Stomach (tissue), 8 donors: ENCODE measurements at regions not wholly inside any gene's neighbourhood (a gene's known extent, or its start where the extent isn't known, plus 50 kb on each side); places are given as distances from the start of the nearest gene placed in this dataset.

Source experiments
- DNase-seq, 2 donors: peaks; one replicate each; pipeline versions ENCODE4 v3.0.0 to v3.0.0-alpha.2; 2013 to 2019
- H3K27ac ChIP-seq, 5 donors: fragments of 200-600 bp in 4 of 5; sonication (generic) in 4 of 5; one replicate each; pipeline ENCODE4 v1.5.1; 2013 to 2019; ENCODE audit warnings: mild to moderate bottlenecking in 1 of 5, moderate library complexity in 1 of 5
- H3K27me3 ChIP-seq, 3 donors: fragments of 200-600 bp; sonication (generic); one replicate each; pipeline ENCODE4 v1.5.1; 2017 to 2019; ENCODE audit warnings: mixed run types in 1 of 3
- H3K36me3 ChIP-seq, 4 donors: fragments of 200-600 bp; sonication (generic); 1 replicate in 3 of 4; 2 replicates in 1 of 4; pipeline ENCODE4 v1.5.1; 2016 to 2019
- H3K4me1 ChIP-seq, 4 donors: fragments of 200-600 bp; sonication (generic); one replicate each; pipeline ENCODE4 v1.5.1; 2016 to 2019
- H3K4me3 ChIP-seq, 4 donors: fragments of 200-600 bp; sonication (generic) in 3 of 4; one replicate each; pipeline ENCODE4 v1.5.1; 2016 to 2019; ENCODE audit warnings: mild to moderate bottlenecking in 1 of 4
- H3K9me3 ChIP-seq, 4 donors: fragments of 200-600 bp; sonication (generic); one replicate each; pipeline ENCODE4 v1.5.1; 2016 to 2019
- CTCF ChIP-seq, 7 experiments: fragments of 450-650 bp in 4 of 7; fragments of 200-600 bp in 3 of 7; sonication (generic) in 3 of 7; IDR thresholded peaks; one replicate each; pipeline ENCODE4 v1.5.1; 2016 to 2019; ENCODE audit warnings: antibody characterized with exemption in 7 of 7, control low read depth in 2 of 7, mild to moderate bottlenecking in 1 of 7
- EP300 ChIP-seq: sonication (generic); formaldehyde crosslinking; IDR thresholded peaks from one replicate; pipeline ENCODE4 v1.6.1; 2017; ENCODE audit warnings: antibody characterized with exemption
- POLR2A ChIP-seq, 4 donors: fragments of 450-650 bp; IDR thresholded peaks; one replicate each; pipeline ENCODE4 v1.6.1; 2016; ENCODE audit warnings: antibody characterized with exemption in 4 of 4, control low read depth in 2 of 4, mild to moderate bottlenecking in 1 of 4, moderate library complexity in 1 of 4
- POLR2AphosphoS5 ChIP-seq, 3 donors: sonication (generic); formaldehyde crosslinking; IDR thresholded peaks; one replicate each; pipeline ENCODE4 v1.6.1; 2016; ENCODE audit warnings: antibody characterized with exemption in 3 of 3
- WGBS, 5 donors: extraction: QIAGEN DNeasy Blood & Tissue Kit in 3 of 5; methylation state at CpG; one replicate each; pipeline versions ENCODE4 v1.1.5 to v1.1.7; 2013 to 2018; 5-methylcytosine and 5-hydroxymethylcytosine counted together
- intact Hi-C: fragments of 100-400 bp; cut with DNase I; formaldehyde crosslinking; loops from one replicate; pipeline ENCODE4 v1.15.1; 2023; ENCODE audit warnings: low total_unique reads
- donor health status: healthy with polysubstance abuse.
- donor health status: Bipolar disorder and iron deficiency.
- donor health status: healthy.

- Histone ChIP-seq H3K4me3 (no peak overlapping the region), H3K36me3 (no peaks in the 10 kb centered on the region), H3K27ac (no peak overlapping the region), H3K9me3 (no peaks in the 10 kb centered on the region), H3K27me3 (no peaks in the 10 kb centered on the region), H3K4me1 (no peaks in the 10 kb centered on the region)
- intact Hi-C loops, result no loop called here
- no peak for DNase-seq
- 87 to 90% (median 88%) methylated on average over 11 of the region's 11 CpGs for WGBS, 5 donors
- TF ChIP-seq CTCF (IDR thresholded peaks at IDR 0.05) (no peak), POLR2AphosphoS5 (IDR thresholded peaks at IDR 0.05) (no peak), POLR2A (IDR thresholded peaks at IDR 0.05) (no peak), EP300 (no peak)
These were observed 1325.4 kb downstream of the PLA2G4A start for GRCh38 chr1:188154196-188154595.

- Histone ChIP-seq H3K9me3 (no peaks in the 10 kb centered on the region), H3K27me3 (no peaks in the 10 kb centered on the region), H3K36me3 (no peaks in the 10 kb centered on the region), H3K4me1 (no peaks in the 10 kb centered on the region), H3K4me3 (no peak overlapping the region), H3K27ac (no peak overlapping the region)
- WGBS, 5 donors, result 69 to 90% (median 80%) methylated on average over 3 of the region's 3 CpGs
- intact Hi-C loops, result no loop called here
- DNase-seq, result no peak
- TF ChIP-seq CTCF (IDR thresholded peaks at IDR 0.05) (no peak), EP300 (no peak), POLR2A (IDR thresholded peaks at IDR 0.05) (no peak), POLR2AphosphoS5 (IDR thresholded peaks at IDR 0.05) (no peak)
These were observed 1326.0 kb downstream of the PLA2G4A start for GRCh38 chr1:188154761-188155160.

DNA sequence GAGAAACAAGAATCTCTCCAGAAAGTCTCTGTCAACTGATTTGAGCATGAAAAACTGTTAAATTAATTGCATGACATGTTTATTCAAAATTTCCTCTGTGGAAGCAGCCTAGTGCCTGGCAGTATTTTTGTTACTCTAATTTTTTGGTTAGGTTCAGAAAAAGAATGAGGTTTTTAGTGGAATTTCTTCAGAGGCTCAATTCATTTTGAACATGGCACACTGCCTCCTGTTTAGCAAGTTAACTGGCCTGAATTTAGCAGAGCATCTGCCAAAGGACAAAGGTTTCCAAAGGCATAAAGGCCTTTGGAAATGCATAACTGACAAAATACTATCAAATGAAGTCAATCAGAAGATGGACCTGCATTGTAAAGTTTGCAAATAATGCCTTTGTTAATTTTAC is 1326.5 kb downstream of the PLA2G4A start:
- DNase-seq, result no peak
- no peak for TF ChIP-seq POLR2AphosphoS5 (IDR thresholded peaks at IDR 0.05)
- no peak for TF ChIP-seq POLR2A (IDR thresholded peaks at IDR 0.05)
- no peak for TF ChIP-seq CTCF (IDR thresholded peaks at IDR 0.05)
- no peak for TF ChIP-seq EP300
- no peaks in the 10 kb centered on the region for H3K9me3 ChIP-seq
- H3K27ac ChIP-seq, result no peak overlapping the region
- intact Hi-C loops, result no loop called here
- no peaks in the 10 kb centered on the region for H3K4me1 ChIP-seq
- no peak overlapping the region for H3K4me3 ChIP-seq
- H3K36me3 ChIP-seq, result no peaks in the 10 kb centered on the region
- H3K27me3 ChIP-seq, result no peaks in the 10 kb centered on the region

DNA sequence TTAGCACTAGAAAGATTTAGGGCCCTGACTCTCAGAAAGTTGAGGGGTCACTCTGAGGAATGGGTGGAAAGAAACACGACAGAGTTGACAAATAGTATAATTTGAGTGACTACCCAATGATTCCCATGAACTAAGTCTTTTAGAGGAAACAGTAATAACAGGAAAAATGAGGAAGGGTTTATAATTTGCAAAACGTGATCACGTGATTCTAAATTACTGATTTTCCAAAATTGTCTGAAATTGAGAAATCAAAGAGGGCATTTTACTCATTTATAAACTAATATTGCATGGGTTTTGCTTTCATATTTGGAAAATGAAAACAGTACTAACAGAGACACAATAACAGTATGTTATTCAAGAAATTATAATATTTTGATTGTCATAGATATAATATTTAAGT is 1335.7 kb downstream of the PLA2G4A start:
- DNase-seq, result no peak
- no peaks in the 10 kb centered on the region for H3K9me3 ChIP-seq
- TF ChIP-seq POLR2AphosphoS5 (IDR thresholded peaks at IDR 0.05), result no peak
- no peak for TF ChIP-seq POLR2A (IDR thresholded peaks at IDR 0.05)
- H3K36me3 ChIP-seq, result no peaks in the 10 kb centered on the region
- H3K27me3 ChIP-seq, result no peaks in the 10 kb centered on the region
- no peaks in the 10 kb centered on the region for H3K4me1 ChIP-seq
- H3K4me3 ChIP-seq, result no peak overlapping the region
- 74 to 81% (median 76%) methylated on average over 3 of the region's 3 CpGs for WGBS, 5 donors
- no peak overlapping the region for H3K27ac ChIP-seq
- intact Hi-C loops, result no loop called here

DNA sequence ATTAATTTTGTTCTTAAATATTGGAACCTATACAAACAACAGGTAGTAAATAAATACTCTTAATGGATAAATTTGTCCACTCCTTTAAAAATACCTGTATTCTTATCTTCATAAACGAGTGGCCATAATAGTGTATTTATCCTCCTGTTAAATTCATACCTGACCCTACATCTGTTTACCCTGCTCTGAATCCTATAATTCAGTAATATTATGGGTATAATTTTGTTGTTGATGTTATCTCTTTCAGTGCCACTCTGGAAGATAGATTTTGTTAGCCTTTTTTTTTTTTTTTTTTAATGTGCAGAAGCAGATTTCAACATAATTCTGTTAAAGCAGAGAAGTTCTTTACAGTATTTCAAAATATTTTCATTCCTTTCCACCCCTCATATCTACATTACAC is 1337.9 kb downstream of the PLA2G4A start:
- H3K4me1 ChIP-seq, result no peaks in the 10 kb centered on the region
- no peaks in the 10 kb centered on the region for H3K9me3 ChIP-seq
- DNase-seq, result no peak
- intact Hi-C loops, result no loop called here
- 44 to 74% (median 59%) methylated on average over 1 of the region's 1 CpG for WGBS, 5 donors
- no peak overlapping the region for H3K4me3 ChIP-seq
- no peaks in the 10 kb centered on the region for H3K36me3 ChIP-seq
- no peak overlapping the region for H3K27ac ChIP-seq
- TF ChIP-seq EP300 (no peak), CTCF (IDR thresholded peaks at IDR 0.05) (no peak), POLR2A (IDR thresholded peaks at IDR 0.05) (no peak), POLR2AphosphoS5 (IDR thresholded peaks at IDR 0.05) (no peak)
- no peaks in the 10 kb centered on the region for H3K27me3 ChIP-seq
